ENCODE measurements at regions not wholly inside any gene's neighbourhood (a gene's known extent, or its start where the extent isn't known, plus 50 kb on each side); places are given as distances from the start of the nearest gene placed in this dataset.

- no peak for TF ChIP-seq POLR2A (IDR thresholded peaks at IDR 0.05)
- no peak for TF ChIP-seq EP300 (IDR thresholded peaks at IDR 0.05)
- no peak for TF ChIP-seq CTCF (IDR thresholded peaks at IDR 0.05)
Measured at GRCh38 chr5:7245121-7245651, 150.8 kb upstream of the ADCY2 start.

Data from upper lobe of left lung (tissue), 4 donors.